Ishikawa (cell line): ENCODE measurements at regions not wholly inside any gene's neighbourhood (a gene's known extent, or its start where the extent isn't known, plus 50 kb on each side); places are given as distances from the start of the nearest gene placed in this dataset.

Source experiments
- CEBPB ChIP-seq: IDR thresholded peaks from 2 replicates; pipeline ENCODE4 v1.6.1; 2012
- CREB1 ChIP-seq: IDR thresholded peaks from 2 replicates; pipeline ENCODE4 v1.6.1; 2012; ENCODE audit warnings: low read depth
- EGR1 ChIP-seq: IDR thresholded peaks from 2 replicates; pipeline ENCODE4 v1.6.1; 2012
- EP300 ChIP-seq: IDR thresholded peaks from 2 replicates; pipeline ENCODE4 v1.6.1; 2012; ENCODE audit warnings: borderline replicate concordance
- FOXM1 ChIP-seq: IDR thresholded peaks from 2 replicates; pipeline ENCODE4 v1.6.1; 2012; ENCODE audit warnings: low read depth, borderline replicate concordance
- NFIC ChIP-seq: IDR thresholded peaks from 2 replicates; pipeline ENCODE4 v1.6.1; 2012
- RAD21 ChIP-seq: IDR thresholded peaks from 2 replicates; pipeline ENCODE4 v1.6.1; 2012; ENCODE audit warnings: low read depth
- TAF1 ChIP-seq: IDR thresholded peaks from 2 replicates; pipeline ENCODE4 v1.6.1; 2012; ENCODE audit warnings: low read depth, mild to moderate bottlenecking
- TCF12 ChIP-seq: IDR thresholded peaks from 2 replicates; pipeline ENCODE4 v1.6.1; 2012; ENCODE audit warnings: low read depth
- TEAD4 ChIP-seq: IDR thresholded peaks from 2 replicates; pipeline ENCODE4 v1.6.1; 2012
- YY1 ChIP-seq: IDR thresholded peaks from 2 replicates; pipeline ENCODE4 v1.6.1; 2012; ENCODE audit warnings: low read depth
- ZBTB7A ChIP-seq: IDR thresholded peaks from 2 replicates; pipeline ENCODE4 v1.6.1; 2012; ENCODE audit warnings: low read depth
- TF ChIP-seq, protein P1 (sequence below): IDR thresholded peaks from 2 replicates; pipeline ENCODE4 v1.6.1; 2012; ENCODE audit warnings: low read depth, mild to moderate bottlenecking
- TF ChIP-seq, protein P2 (sequence below): IDR thresholded peaks from 2 replicates; pipeline ENCODE4 v1.6.1; 2012
- TF ChIP-seq, protein P3 (sequence below): IDR thresholded peaks from 2 replicates; pipeline ENCODE4 v1.6.1; 2012

DNA sequence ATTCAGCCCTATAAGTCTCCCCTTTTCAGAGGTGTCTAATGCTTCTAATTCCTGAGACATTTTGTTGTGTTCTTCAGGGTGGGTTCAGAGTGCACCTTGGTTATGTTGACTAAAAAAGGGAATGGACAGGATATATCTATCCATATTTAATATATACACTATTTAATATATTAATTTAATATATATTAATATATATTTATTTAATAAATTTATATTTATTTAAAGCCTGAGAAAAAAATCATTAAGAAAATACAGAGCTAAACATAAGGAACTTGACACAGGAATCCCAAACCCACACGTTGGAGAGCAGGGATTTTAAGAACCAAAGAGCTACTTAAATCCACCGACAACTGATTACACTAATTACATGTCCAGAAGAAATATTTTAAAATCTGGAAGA is 674.2 kb upstream of the KIRREL3 start:
- TF ChIP-seq, protein P1, sequence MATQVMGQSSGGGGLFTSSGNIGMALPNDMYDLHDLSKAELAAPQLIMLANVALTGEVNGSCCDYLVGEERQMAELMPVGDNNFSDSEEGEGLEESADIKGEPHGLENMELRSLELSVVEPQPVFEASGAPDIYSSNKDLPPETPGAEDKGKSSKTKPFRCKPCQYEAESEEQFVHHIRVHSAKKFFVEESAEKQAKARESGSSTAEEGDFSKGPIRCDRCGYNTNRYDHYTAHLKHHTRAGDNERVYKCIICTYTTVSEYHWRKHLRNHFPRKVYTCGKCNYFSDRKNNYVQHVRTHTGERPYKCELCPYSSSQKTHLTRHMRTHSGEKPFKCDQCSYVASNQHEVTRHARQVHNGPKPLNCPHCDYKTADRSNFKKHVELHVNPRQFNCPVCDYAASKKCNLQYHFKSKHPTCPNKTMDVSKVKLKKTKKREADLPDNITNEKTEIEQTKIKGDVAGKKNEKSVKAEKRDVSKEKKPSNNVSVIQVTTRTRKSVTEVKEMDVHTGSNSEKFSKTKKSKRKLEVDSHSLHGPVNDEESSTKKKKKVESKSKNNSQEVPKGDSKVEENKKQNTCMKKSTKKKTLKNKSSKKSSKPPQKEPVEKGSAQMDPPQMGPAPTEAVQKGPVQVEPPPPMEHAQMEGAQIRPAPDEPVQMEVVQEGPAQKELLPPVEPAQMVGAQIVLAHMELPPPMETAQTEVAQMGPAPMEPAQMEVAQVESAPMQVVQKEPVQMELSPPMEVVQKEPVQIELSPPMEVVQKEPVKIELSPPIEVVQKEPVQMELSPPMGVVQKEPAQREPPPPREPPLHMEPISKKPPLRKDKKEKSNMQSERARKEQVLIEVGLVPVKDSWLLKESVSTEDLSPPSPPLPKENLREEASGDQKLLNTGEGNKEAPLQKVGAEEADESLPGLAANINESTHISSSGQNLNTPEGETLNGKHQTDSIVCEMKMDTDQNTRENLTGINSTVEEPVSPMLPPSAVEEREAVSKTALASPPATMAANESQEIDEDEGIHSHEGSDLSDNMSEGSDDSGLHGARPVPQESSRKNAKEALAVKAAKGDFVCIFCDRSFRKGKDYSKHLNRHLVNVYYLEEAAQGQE, result no peak
- TF ChIP-seq, protein P2, sequence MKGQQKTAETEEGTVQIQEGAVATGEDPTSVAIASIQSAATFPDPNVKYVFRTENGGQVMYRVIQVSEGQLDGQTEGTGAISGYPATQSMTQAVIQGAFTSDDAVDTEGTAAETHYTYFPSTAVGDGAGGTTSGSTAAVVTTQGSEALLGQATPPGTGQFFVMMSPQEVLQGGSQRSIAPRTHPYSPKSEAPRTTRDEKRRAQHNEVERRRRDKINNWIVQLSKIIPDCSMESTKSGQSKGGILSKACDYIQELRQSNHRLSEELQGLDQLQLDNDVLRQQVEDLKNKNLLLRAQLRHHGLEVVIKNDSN, result no peak
- TF ChIP-seq TAF1 (no peak), TCF12 (no peak), ZBTB7A (no peak), EGR1 (no peak), NFIC (no peak)
- TF ChIP-seq, protein P3, sequence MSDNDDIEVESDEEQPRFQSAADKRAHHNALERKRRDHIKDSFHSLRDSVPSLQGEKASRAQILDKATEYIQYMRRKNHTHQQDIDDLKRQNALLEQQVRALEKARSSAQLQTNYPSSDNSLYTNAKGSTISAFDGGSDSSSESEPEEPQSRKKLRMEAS, result no peak

DNA sequence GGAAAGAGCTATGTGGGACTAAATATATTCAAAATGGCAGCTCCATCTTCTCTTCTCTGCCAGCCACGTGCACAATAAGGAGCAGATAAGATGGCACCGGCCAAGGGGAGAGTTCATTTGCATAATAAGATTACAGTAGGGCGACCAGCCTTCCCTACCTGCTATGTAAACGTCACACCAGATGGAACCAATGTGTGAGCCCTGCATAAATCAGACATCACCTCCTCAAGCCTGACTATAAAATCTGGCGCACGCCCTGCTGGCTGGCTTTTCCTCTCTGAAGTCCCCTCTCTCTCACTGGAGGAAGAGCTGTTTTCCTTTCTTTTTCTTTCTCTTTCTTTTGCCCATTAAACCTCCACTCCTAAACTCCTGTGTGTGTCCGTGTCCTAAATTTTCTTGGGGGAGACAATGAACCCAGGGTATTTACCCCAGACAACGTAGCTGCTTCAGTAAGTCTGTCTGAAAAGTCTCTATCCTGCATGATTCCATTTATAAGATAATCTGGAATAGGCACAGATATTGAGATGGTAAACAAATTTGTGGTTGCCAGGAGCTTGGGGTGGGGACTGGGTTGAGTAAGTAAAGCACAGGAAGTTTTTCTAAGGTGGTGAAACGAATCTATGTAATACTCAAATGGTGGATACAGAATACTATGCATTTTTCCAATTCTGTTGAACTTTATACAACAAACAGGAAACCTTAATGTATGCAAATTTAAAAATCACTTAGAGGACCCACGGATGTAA is 670.0 kb upstream of the KIRREL3 start:
- TF ChIP-seq ZBTB7A, result no peak
- TF ChIP-seq TAF1, result no peak
- TF ChIP-seq TCF12, result no peak
- no peak for TF ChIP-seq YY1
- no peak for TF ChIP-seq FOXM1
- no peak for TF ChIP-seq TEAD4
- TF ChIP-seq RAD21, result no peak
- TF ChIP-seq, protein P1, result no peak
- TF ChIP-seq CREB1, result no peak

DNA sequence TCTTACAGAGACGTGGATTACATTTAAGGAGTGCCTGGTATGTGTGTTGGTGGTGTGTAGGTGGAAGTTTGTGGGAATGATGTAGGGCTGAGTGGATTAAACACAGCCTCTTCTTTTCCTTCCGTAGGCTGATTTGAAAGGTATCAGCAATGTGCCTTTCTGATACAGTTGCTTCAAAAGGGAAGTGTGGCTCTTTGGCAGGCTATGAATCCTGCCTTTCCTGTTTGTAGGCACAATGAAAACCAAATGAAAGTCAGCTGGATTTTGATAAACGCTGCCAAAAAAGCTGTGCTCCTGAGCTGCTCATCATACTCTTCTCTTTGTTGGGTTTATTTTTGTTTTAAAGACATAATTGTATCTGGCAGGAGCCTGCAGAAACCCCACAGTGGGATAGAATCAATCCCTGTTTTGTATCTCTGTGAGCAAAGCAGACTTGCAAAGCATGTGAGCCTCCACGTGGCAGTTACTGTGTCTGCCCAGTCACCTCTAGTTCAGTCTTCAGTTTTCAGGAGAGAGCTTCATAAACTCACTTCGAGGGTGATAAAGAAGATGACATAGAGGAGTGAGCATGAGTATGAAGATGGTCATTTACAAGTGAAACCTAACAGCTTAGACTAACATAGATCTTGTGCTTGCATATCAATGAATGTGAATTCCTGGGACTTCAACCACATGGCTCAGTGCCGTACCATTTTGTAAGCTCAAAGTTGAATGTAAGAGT is 655.7 kb upstream of the KIRREL3 start:
- TF ChIP-seq NFIC (no peak), TCF12 (no peak), ZBTB7A (no peak), TAF1 (no peak), EGR1 (no peak), FOXM1 (no peak), CREB1 (no peak), CEBPB (no peak), EP300 (no peak), YY1 (no peak), RAD21 (no peak), TEAD4 (no peak)
- TF ChIP-seq, protein P1, result no peak
- TF ChIP-seq, protein P3, result no peak
- TF ChIP-seq, protein P2, result no peak

DNA sequence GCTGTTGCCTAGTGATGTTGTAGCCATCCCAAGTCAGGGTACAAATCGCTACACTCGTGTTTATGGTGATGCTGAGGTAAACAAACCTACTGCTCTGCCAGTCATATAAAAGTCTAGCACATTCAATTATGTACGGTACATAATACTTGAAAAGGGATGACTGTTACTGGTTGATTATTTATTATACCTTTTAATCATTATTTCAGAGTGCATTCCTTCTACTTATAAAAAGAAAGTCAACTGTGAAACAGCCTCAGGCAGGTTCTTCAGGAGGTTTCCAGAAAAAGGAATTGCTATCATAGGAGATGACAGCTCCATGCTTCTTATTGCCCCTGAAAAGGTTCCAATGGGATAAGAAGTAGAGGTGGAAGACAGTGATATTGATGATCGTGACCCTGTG is 652.5 kb upstream of the KIRREL3 start:
- TF ChIP-seq RAD21 (no peak), TAF1 (no peak), TEAD4 (no peak), YY1 (no peak), NFIC (no peak), TCF12 (no peak), EP300 (no peak), FOXM1 (no peak), CREB1 (no peak), ZBTB7A (no peak), EGR1 (no peak), CEBPB (no peak)
- TF ChIP-seq, protein P2, result no peak
- TF ChIP-seq, protein P3, result no peak
- TF ChIP-seq, protein P1, result no peak
